ENCODE measurements at regions not wholly inside any gene's neighbourhood (a gene's known extent, or its start where the extent isn't known, plus 50 kb on each side); places are given as distances from the start of the nearest gene placed in this dataset.

DNA sequence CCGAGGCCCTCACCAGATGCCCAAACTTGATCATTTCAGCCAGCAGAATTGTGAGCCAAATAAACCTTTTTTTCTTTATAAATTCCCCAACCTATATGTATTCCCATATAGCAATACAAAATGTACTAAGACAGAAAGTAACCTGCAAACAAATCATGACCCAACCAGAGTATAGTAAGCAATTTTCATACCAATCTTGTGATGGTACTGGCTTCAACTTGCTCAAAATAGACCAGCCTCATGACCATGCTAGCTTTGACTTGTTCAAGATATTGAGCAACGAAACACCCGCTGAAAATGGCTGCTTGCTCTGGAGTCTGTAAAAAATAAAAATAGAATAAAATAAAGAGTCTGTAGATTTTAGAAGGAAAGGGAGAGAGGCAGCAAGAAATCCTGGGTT lies 97.6 kb downstream of the C1D start:
- H3K27ac ChIP-seq (ENCODE audit: low read depth in 1 of 2, low read length in 2 of 2): no peak overlapping the region
- no peaks in the 10 kb centered on the region for H3K4me1 ChIP-seq (ENCODE audit: control insufficient read depth in 1 of 2, insufficient read depth in 2 of 2, low read length in 2 of 2)
- WGBS (ENCODE audit: insufficient coverage): no CpG with 5 or more reads among the region's 3 CpGs
- H3K36me3 ChIP-seq (replicated peaks in 1 of 2; ENCODE audit: control insufficient read depth in 1 of 2, insufficient read depth in 2 of 2, low read length in 2 of 2): no peaks in the 10 kb centered on the region
- no peak for TF ChIP-seq CTCF (IDR thresholded peaks at IDR 0.05)
- no peak overlapping the region for H3K4me2 ChIP-seq (replicated peaks; ENCODE audit: extremely low read depth, low read length, poor library complexity, severe bottlenecking)
- DNase-seq: no peak
- H3K9ac ChIP-seq (ENCODE audit: insufficient read depth, low read length, poor library complexity, severe bottlenecking): no peak overlapping the region
- Mint-ChIP-seq H3K4me3 (no peak overlapping the region), H3K4me1 (no peaks in the 10 kb centered on the region), H3K27me3 (ENCODE audit: low read depth in 3 of 3) (peaks cover 0 to 6% (median 0%) of the 10 kb centered on the region in 3 donors), H3K9me3 (peaks cover 0 to 6% (median 4%) of the 10 kb centered on the region in 7 donors), H3K27ac (no peak overlapping the region), H3K36me3 (no peaks in the 10 kb centered on the region)
- no peak overlapping the region for H3K4me3 ChIP-seq (replicated peaks in 1 of 3; ENCODE audit: low read depth in 2 of 3, low read length in 3 of 3)
- peaks cover 0 to 4% of the 10 kb centered on the region in 2 donors for H3K9me3 ChIP-seq (replicated peaks in 1 of 2; ENCODE audit: control insufficient read depth in 1 of 2, insufficient read depth in 1 of 2, low read length in 2 of 2)
- no peak overlapping the region for H2AFZ ChIP-seq (ENCODE audit: insufficient read depth, low read depth, low read length, poor library complexity, severe bottlenecking)
- intact Hi-C loops (cut with micrococcal nuclease): no loop called here
- no peaks in the 10 kb centered on the region for H4K20me1 ChIP-seq (ENCODE audit: insufficient read depth, low read length)
- no peaks in the 10 kb centered on the region for H3K79me2 ChIP-seq (ENCODE audit: insufficient read depth, low read length)
- peaks cover 0 to 8% of the 10 kb centered on the region in 2 donors for H3K27me3 ChIP-seq (ENCODE audit: control insufficient read depth in 2 of 2, insufficient read depth in 2 of 2, low read length in 2 of 2)

DNA sequence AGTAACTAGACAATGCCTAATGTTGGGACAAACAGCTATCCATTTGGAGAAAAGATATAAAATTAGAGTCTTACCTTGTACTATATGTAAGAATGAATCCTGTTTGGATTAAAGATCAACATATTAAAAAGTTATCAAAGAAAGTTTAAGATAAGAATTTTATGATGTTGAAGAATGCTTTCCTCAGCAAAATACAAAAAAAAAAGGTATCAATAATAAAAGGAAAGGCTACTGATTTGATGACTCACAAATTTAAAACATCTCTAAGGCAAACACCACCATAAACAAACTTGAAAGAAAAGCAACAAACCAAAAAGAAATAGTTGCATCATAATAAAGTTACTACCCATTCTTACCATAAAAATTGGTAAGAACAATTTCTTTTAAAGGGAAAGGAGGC lies 92.7 kb downstream of the C1D start:
- no peak overlapping the region for H2AFZ ChIP-seq (ENCODE audit: insufficient read depth, low read depth, low read length, poor library complexity, severe bottlenecking)
- H3K27ac ChIP-seq (ENCODE audit: low read depth in 1 of 2, low read length in 2 of 2): no peak overlapping the region
- Mint-ChIP-seq H3K27ac (no peak overlapping the region), H3K27me3 (ENCODE audit: low read depth in 3 of 3) (peaks cover 4 to 8% (median 4%) of the 10 kb centered on the region in 3 donors), H3K4me1 (peaks cover 2% of the 10 kb centered on the region), H3K9me3 (peaks cover 0 to 5% (median 0%) of the 10 kb centered on the region in 7 donors), H3K36me3 (no peaks in the 10 kb centered on the region), H3K4me3 (no peak overlapping the region)
- no peaks in the 10 kb centered on the region for H3K36me3 ChIP-seq (replicated peaks in 1 of 2; ENCODE audit: control insufficient read depth in 1 of 2, insufficient read depth in 2 of 2, low read length in 2 of 2)
- no peak overlapping the region for H3K4me2 ChIP-seq (replicated peaks; ENCODE audit: extremely low read depth, low read length, poor library complexity, severe bottlenecking)
- H3K27me3 ChIP-seq (ENCODE audit: control insufficient read depth in 2 of 2, insufficient read depth in 2 of 2, low read length in 2 of 2): peaks cover 0 to 8% of the 10 kb centered on the region in 2 donors
- H4K20me1 ChIP-seq (ENCODE audit: insufficient read depth, low read length): no peaks in the 10 kb centered on the region
- no peak for DNase-seq
- no peak for TF ChIP-seq CTCF (IDR thresholded peaks at IDR 0.05)
- intact Hi-C loops (cut with micrococcal nuclease): no loop called here
- H3K79me2 ChIP-seq (ENCODE audit: insufficient read depth, low read length): no peaks in the 10 kb centered on the region
- H3K4me1 ChIP-seq (ENCODE audit: control insufficient read depth in 1 of 2, insufficient read depth in 2 of 2, low read length in 2 of 2): peaks cover 0 to 3% of the 10 kb centered on the region in 2 donors
- H3K9ac ChIP-seq (ENCODE audit: insufficient read depth, low read length, poor library complexity, severe bottlenecking): no peak overlapping the region
- H3K4me3 ChIP-seq (replicated peaks in 1 of 3; ENCODE audit: low read depth in 2 of 3, low read length in 3 of 3): no peak overlapping the region
- no peaks in the 10 kb centered on the region for H3K9me3 ChIP-seq (replicated peaks in 1 of 2; ENCODE audit: control insufficient read depth in 1 of 2, insufficient read depth in 1 of 2, low read length in 2 of 2)
